Spleen (tissue), 11 donors: ENCODE measurements at regions not wholly inside any gene's neighbourhood (a gene's known extent, or its start where the extent isn't known, plus 50 kb on each side); places are given as distances from the start of the nearest gene placed in this dataset.

Experiments
- DNase-seq: peaks from one replicate; pipeline ENCODE4 v3.0.0-alpha.2; 2020
- H3K27ac ChIP-seq, 8 donors: fragments of 200-600 bp; sonication (generic) in 7 of 8; 1 replicate in 4 of 8; 2 replicates in 4 of 8; pipeline versions ENCODE4 v1.5.0 to v1.8.0; 2016 to 2021; ENCODE audit warnings: inconsistent platforms in 4 of 8, mild to moderate bottlenecking in 4 of 8, moderate library complexity in 1 of 8
- H3K27me3 ChIP-seq, 7 donors: fragments of 200-600 bp; sonication (generic) in 6 of 7; replicated peaks in 1 of 7; 1 replicate in 4 of 7; 2 replicates in 3 of 7; pipeline versions ENCODE4 v1.5.0 to v1.8.0; 2016 to 2021; ENCODE audit warnings: inconsistent platforms in 3 of 7, mild to moderate bottlenecking in 1 of 7
- H3K36me3 ChIP-seq, 6 donors: fragments of 200-600 bp; sonication (generic) in 5 of 6; 1 replicate in 4 of 6; 2 replicates in 2 of 6; pipeline versions ENCODE4 v1.5.0 to v1.8.0; 2016 to 2021; ENCODE audit warnings: inconsistent platforms in 2 of 6
- H3K4me1 ChIP-seq, 6 donors: fragments of 200-600 bp; sonication (generic) in 5 of 6; 1 replicate in 3 of 6; 2 replicates in 3 of 6; pipeline versions ENCODE4 v1.5.0 to v1.8.0; 2016 to 2021; ENCODE audit warnings: inconsistent platforms in 3 of 6
- H3K4me3 ChIP-seq, 8 donors: fragments of 200-600 bp; sonication (generic) in 7 of 8; 1 replicate in 4 of 8; 2 replicates in 4 of 8; pipeline versions ENCODE4 v1.5.0 to v1.8.0; 2016 to 2021; ENCODE audit warnings: inconsistent platforms in 4 of 8, mild to moderate bottlenecking in 4 of 8, moderate library complexity in 2 of 8
- H3K9me3 ChIP-seq, 8 donors: fragments of 200-600 bp; sonication (generic) in 7 of 8; 1 replicate in 4 of 8; 2 replicates in 4 of 8; pipeline versions ENCODE4 v1.5.0 to v1.8.0; 2016 to 2021; ENCODE audit warnings: inconsistent platforms in 4 of 8
- CTCF ChIP-seq, 11 experiments: fragments of 200-600 bp in 7 of 11; fragments of 450-650 bp in 4 of 11; sonication (generic) in 4 of 11; IDR thresholded peaks in 8 of 11; conservative IDR thresholded peaks in 3 of 11; 1 replicate in 7 of 11; 2 replicates in 4 of 11; pipeline versions ENCODE4 v1.4.0 to v1.8.0; 2016 to 2021; ENCODE audit warnings: antibody characterized with exemption in 11 of 11, inconsistent platforms in 4 of 11, mild to moderate bottlenecking in 1 of 11
- POLR2A ChIP-seq, 3 donors: fragments of 450-650 bp; IDR thresholded peaks; one replicate each; pipeline ENCODE4 v1.5.1; 2017; ENCODE audit warnings: antibody characterized with exemption in 3 of 3, mild to moderate bottlenecking in 1 of 3
- POLR2AphosphoS5 ChIP-seq, 3 donors: sonication (generic); formaldehyde crosslinking; IDR thresholded peaks; one replicate each; pipeline ENCODE4 v1.5.1; 2017; ENCODE audit warnings: antibody characterized with exemption in 3 of 3
- WGBS, 5 donors: extraction: QIAGEN DNeasy Blood & Tissue Kit in 3 of 5; methylation state at CpG; one replicate each; pipeline versions ENCODE4 v1.1.5 to v1.1.7; 2013 to 2018; 5-methylcytosine and 5-hydroxymethylcytosine counted together
- intact Hi-C: fragments of 100-400 bp; cut with DNase I; formaldehyde crosslinking; loops from one replicate; pipeline ENCODE4 v1.15.0; 2023; ENCODE audit warnings: low total_unique reads
- donor health status: healthy with polysubstance abuse.
- donor health status: DM: no; HTN: no; CAD: no; lungs with moderate emphysema.
- donor health status: DM: no; HTN: no; CAD: no.
- donor health status: Bipolar disorder and iron deficiency.
- donor health status: healthy.
- donor health status: DM: no; HTN: no; CAD: no.
- donor health status: DM: yes; HTN: yes; CAD: no.

- DNase-seq = no peak
- intact Hi-C loops = no loop called here
- Histone ChIP-seq H3K36me3 (no peaks in the 10 kb centered on the region), H3K4me3 (no peak overlapping the region), H3K27me3 (peaks cover 0 to 20% (median 0%) of the 10 kb centered on the region in 7 donors), H3K9me3 (peaks cover 0 to 8% (median 0%) of the 10 kb centered on the region in 8 donors), H3K4me1 (no peaks in the 10 kb centered on the region), H3K27ac (no peak overlapping the region)
- TF ChIP-seq POLR2AphosphoS5 (IDR thresholded peaks at IDR 0.05) (no peak), POLR2A (IDR thresholded peaks at IDR 0.05) (no peak), CTCF (IDR thresholded peaks at IDR 0.05 in 8 of 11, conservative IDR thresholded peaks at IDR 0.05 in 3 of 11) (no peak)
- WGBS, 5 donors = 61 to 96% (median 71%) methylated on average over 2 of the region's 2 CpGs
Observed at GRCh38 chr12:13695781-13696180, 285.6 kb downstream of the GRIN2B start.

GRCh38 chr12:13692332-13692731 lies 289.1 kb downstream of the GRIN2B start:
- intact Hi-C loops = no loop called here
- Histone ChIP-seq H3K4me3 (no peak overlapping the region), H3K27ac (no peak overlapping the region), H3K36me3 (no peaks in the 10 kb centered on the region), H3K4me1 (no peaks in the 10 kb centered on the region), H3K9me3 (peaks cover 0 to 8% (median 0%) of the 10 kb centered on the region in 8 donors), H3K27me3 (peaks cover 0 to 13% (median 0%) of the 10 kb centered on the region in 7 donors)
- TF ChIP-seq CTCF (IDR thresholded peaks at IDR 0.05 in 8 of 11, conservative IDR thresholded peaks at IDR 0.05 in 3 of 11) (no peak), POLR2A (IDR thresholded peaks at IDR 0.05) (no peak), POLR2AphosphoS5 (IDR thresholded peaks at IDR 0.05) (no peak)
- 78 to 92% (median 85%) methylated on average over 4 of the region's 4 CpGs for WGBS, 5 donors
- no peak for DNase-seq

GRCh38 chr12:13691598-13691997 lies 289.8 kb downstream of the GRIN2B start:
- H3K4me1 ChIP-seq = no peaks in the 10 kb centered on the region
- TF ChIP-seq POLR2AphosphoS5 (IDR thresholded peaks at IDR 0.05) = no peak
- TF ChIP-seq POLR2A (IDR thresholded peaks at IDR 0.05) = no peak
- TF ChIP-seq CTCF (IDR thresholded peaks at IDR 0.05 in 8 of 11, conservative IDR thresholded peaks at IDR 0.05 in 3 of 11) = no peak
- H3K36me3 ChIP-seq = no peaks in the 10 kb centered on the region
- intact Hi-C loops = no loop called here
- no peak overlapping the region for H3K4me3 ChIP-seq
- DNase-seq = no peak
- H3K27me3 ChIP-seq = peaks cover 0 to 13% (median 0%) of the 10 kb centered on the region in 7 donors
- 73 to 87% (median 86%) methylated on average over 1 of the region's 1 CpG for WGBS, 5 donors
- H3K27ac ChIP-seq = no peak overlapping the region
- peaks cover 0 to 8% (median 0%) of the 10 kb centered on the region in 8 donors for H3K9me3 ChIP-seq

- Histone ChIP-seq H3K4me1 (no peaks in the 10 kb centered on the region), H3K4me3 (no peak overlapping the region), H3K27me3 (peaks cover 0 to 5% (median 0%) of the 10 kb centered on the region in 7 donors), H3K27ac (no peak overlapping the region), H3K9me3 (no peaks in the 10 kb centered on the region), H3K36me3 (no peaks in the 10 kb centered on the region)
- no peak for TF ChIP-seq CTCF (IDR thresholded peaks at IDR 0.05 in 8 of 11, conservative IDR thresholded peaks at IDR 0.05 in 3 of 11)
- no peak for DNase-seq
- intact Hi-C loops = no loop called here
Observed at GRCh38 chr12:13687633-13688032, 293.8 kb downstream of the GRIN2B start.
